GM23338 (cell line): ENCODE measurements at regions not wholly inside any gene's neighbourhood (a gene's known extent, or its start where the extent isn't known, plus 50 kb on each side); places are given as distances from the start of the nearest gene placed in this dataset.

ENCODE experiments used
- ATAC-seq: fragments of 200-7000 bp; cut with Tn5 transposase; 3 replicates; pipeline ENCODE4 v1.9.1; 2020
- DNase-seq: peaks from one replicate; pipeline ENCODE4 v3.0.0-alpha.2; 2015; ENCODE audit warnings: low spot score
- H2AFZ ChIP-seq: fragments of 200-600 bp; sonication (generic); 2 replicates; pipeline ENCODE4 v1.8.0; 2016; ENCODE audit warnings: antibody characterized with exemption, mild to moderate bottlenecking, moderate library complexity
- H3F3A ChIP-seq: fragments of 200-600 bp; sonication (generic); replicated peaks from 2 replicates; pipeline ENCODE4 v1.8.0; 2017; ENCODE audit warnings: antibody characterized with exemption, mixed run types, low read depth
- H3K27ac ChIP-seq: fragments of 200-600 bp; sonication (generic); 2 replicates; pipeline ENCODE4 v1.6.1; 2016; ENCODE audit warnings: low read depth
- H3K27me3 ChIP-seq: fragments of 200-600 bp; sonication (generic); 2 replicates; pipeline ENCODE4 v1.8.0; 2016; ENCODE audit warnings: mild to moderate bottlenecking, mixed run types, moderate library complexity; ENCODE audit not compliant: insufficient read depth
- H3K36me3 ChIP-seq: fragments of 200-600 bp; sonication (generic); 2 replicates; pipeline ENCODE4 v1.8.0; 2016; ENCODE audit warnings: mild to moderate bottlenecking; ENCODE audit not compliant: insufficient read depth
- H3K4me1 ChIP-seq: fragments of 200-600 bp; sonication (generic); 2 replicates; pipeline ENCODE4 v1.8.0; 2016; ENCODE audit warnings: mild to moderate bottlenecking, moderate library complexity; ENCODE audit not compliant: insufficient read depth
- H3K4me2 ChIP-seq: fragments of 200-600 bp; sonication (generic); 2 replicates; pipeline ENCODE4 v1.7.1; 2017; ENCODE audit warnings: mixed run types
- H3K4me3 ChIP-seq: fragments of 200-600 bp; sonication (generic); 2 replicates; pipeline ENCODE4 v1.6.1; 2016; ENCODE audit warnings: mixed run types
- H3K79me2 ChIP-seq: fragments of 200-600 bp; sonication (generic); replicated peaks from 2 replicates; pipeline ENCODE4 v1.8.0; 2017; ENCODE audit warnings: mild to moderate bottlenecking; ENCODE audit not compliant: insufficient read depth
- H3K9me2 ChIP-seq: fragments of 200-600 bp; sonication (generic); 2 replicates; pipeline ENCODE4 v1.8.0; 2017; ENCODE audit not compliant: insufficient read depth
- H4K20me1 ChIP-seq: fragments of 200-600 bp; sonication (generic); replicated peaks from 2 replicates; pipeline ENCODE4 v1.8.0; 2017; ENCODE audit warnings: mild to moderate bottlenecking; ENCODE audit not compliant: insufficient read depth
- H3K27ac Mint-ChIP-seq: 2 replicates; pipeline ENCODE4 v1.8.0; 2020; ENCODE audit warnings: inconsistent platforms, mild to moderate bottlenecking, moderate library complexity, mixed read lengths
- H3K27me3 Mint-ChIP-seq: 3 replicates; pipeline ENCODE4 v1.8.0; 2022; ENCODE audit warnings: low read depth, mild to moderate bottlenecking, moderate library complexity, mixed read lengths, inconsistent platforms; ENCODE audit not compliant: insufficient read depth, poor library complexity
- H3K36me3 Mint-ChIP-seq: 3 replicates; pipeline ENCODE4 v1.8.0; 2021; ENCODE audit warnings: low read depth, mild to moderate bottlenecking, inconsistent platforms, moderate library complexity, mixed read lengths
- H3K4me1 Mint-ChIP-seq: 3 replicates; pipeline ENCODE4 v1.8.0; 2020; ENCODE audit warnings: mild to moderate bottlenecking, inconsistent platforms, mixed read lengths
- H3K4me3 Mint-ChIP-seq: 3 replicates; pipeline ENCODE4 v1.8.0; 2021; ENCODE audit warnings: moderate library complexity, mild to moderate bottlenecking, inconsistent platforms, mixed read lengths
- H3K9me3 Mint-ChIP-seq: 3 replicates; pipeline ENCODE4 v1.8.0; 2020; ENCODE audit warnings: moderate library complexity, mild to moderate bottlenecking, inconsistent platforms, mixed read lengths
- CREB1 ChIP-seq: fragments of 250-450 bp; sonication (Bioruptor Pico); IDR thresholded peaks from 2 replicates; pipeline ENCODE4 v1.5.0; 2020; ENCODE audit warnings: low read depth, mild to moderate bottlenecking, moderate library complexity
- CTCF ChIP-seq, 2 experiments: fragments of 200-600 bp in 1 of 2; sonication (generic) in 1 of 2; conservative IDR thresholded peaks; 2 replicates each; pipeline versions ENCODE4 v1.5.1 to v1.6.1; 2016 to 2017; ENCODE audit warnings: antibody characterized with exemption in 2 of 2, low read depth in 2 of 2, mild to moderate bottlenecking in 2 of 2, moderate library complexity in 1 of 2
- POLR2AphosphoS5 ChIP-seq: IDR thresholded peaks from 2 replicates; pipeline ENCODE4 v1.6.1; 2016; ENCODE audit warnings: antibody characterized with exemption, low read depth
- REST ChIP-seq: IDR thresholded peaks from one replicate; pipeline ENCODE4 v1.6.1; 2018; ENCODE audit warnings: antibody characterized with exemption; ENCODE audit not compliant: unreplicated experiment
- STAT1 ChIP-seq: IDR thresholded peaks from one replicate; pipeline ENCODE4 v1.6.1; 2016; ENCODE audit warnings: antibody characterized with exemption; ENCODE audit not compliant: unreplicated experiment
- ZNF114 ChIP-seq: fragments of 250-450 bp; sonication (Bioruptor Pico); IDR thresholded peaks from 2 replicates; pipeline ENCODE4 v1.5.0; 2020; ENCODE audit warnings: mild to moderate bottlenecking, moderate library complexity
- ZNF331 ChIP-seq: fragments of 250-450 bp; sonication (Bioruptor Pico); IDR thresholded peaks from 2 replicates; pipeline ENCODE4 v1.5.0; 2020; ENCODE audit warnings: low read depth, mild to moderate bottlenecking, moderate library complexity
- ZNF462 ChIP-seq: fragments of 250-450 bp; sonication (Bioruptor Pico); IDR thresholded peaks from 2 replicates; pipeline ENCODE4 v1.5.0; 2020; ENCODE audit warnings: mild to moderate bottlenecking, moderate library complexity

- H3K9me3 Mint-ChIP-seq: no peaks in the 10 kb centered on the region
- Histone ChIP-seq H3K27ac (no peak overlapping the region), H3K9me2 (no peaks in the 10 kb centered on the region), H4K20me1 (no peaks in the 10 kb centered on the region), H3F3A (no peaks in the 10 kb centered on the region), H3K4me3 (no peak overlapping the region), H2AFZ (no peak overlapping the region), H3K27me3 (no peaks in the 10 kb centered on the region), H3K4me2 (no peak overlapping the region), H3K79me2 (no peaks in the 10 kb centered on the region), H3K36me3 (no peaks in the 10 kb centered on the region), H3K4me1 (no peaks in the 10 kb centered on the region)
- peaks cover 4% of the 10 kb centered on the region for H3K27me3 Mint-ChIP-seq
- TF ChIP-seq ZNF462 (CRISPR knock-in tag) (no peak), CTCF (conservative IDR thresholded peaks at IDR 0.05; ENCODE audit: low read depth in 2 of 2) (no peak), CREB1 (CRISPR knock-in tag) (no peak), ZNF331 (CRISPR knock-in tag) (no peak), POLR2AphosphoS5 (no peak), ZNF114 (no peak), STAT1 (no peak), REST (no peak)
- H3K27ac Mint-ChIP-seq: no peak overlapping the region
- H3K36me3 Mint-ChIP-seq: no peaks in the 10 kb centered on the region
- no peak overlapping the region for H3K4me3 Mint-ChIP-seq
- peak; percentile 5 for DNase-seq
- H3K4me1 Mint-ChIP-seq: peaks cover 10% of the 10 kb centered on the region
- peak; percentile 68 for ATAC-seq
Measured at GRCh38 chr17:74037320-74037719, 166.2 kb upstream of the RPL38 start.
